ENCODE measurements at regions not wholly inside any gene's neighbourhood (a gene's known extent, or its start where the extent isn't known, plus 50 kb on each side); places are given as distances from the start of the nearest gene placed in this dataset.
A peak's percentile ranks its signal among the peaks of the same experiment; 100 is the strongest.
"Not testable (repeated sequence)": the region's sequence is repeated elsewhere in the genome, so short reads cannot be mapped to it uniquely, and the experiment has no call there.

DNA sequence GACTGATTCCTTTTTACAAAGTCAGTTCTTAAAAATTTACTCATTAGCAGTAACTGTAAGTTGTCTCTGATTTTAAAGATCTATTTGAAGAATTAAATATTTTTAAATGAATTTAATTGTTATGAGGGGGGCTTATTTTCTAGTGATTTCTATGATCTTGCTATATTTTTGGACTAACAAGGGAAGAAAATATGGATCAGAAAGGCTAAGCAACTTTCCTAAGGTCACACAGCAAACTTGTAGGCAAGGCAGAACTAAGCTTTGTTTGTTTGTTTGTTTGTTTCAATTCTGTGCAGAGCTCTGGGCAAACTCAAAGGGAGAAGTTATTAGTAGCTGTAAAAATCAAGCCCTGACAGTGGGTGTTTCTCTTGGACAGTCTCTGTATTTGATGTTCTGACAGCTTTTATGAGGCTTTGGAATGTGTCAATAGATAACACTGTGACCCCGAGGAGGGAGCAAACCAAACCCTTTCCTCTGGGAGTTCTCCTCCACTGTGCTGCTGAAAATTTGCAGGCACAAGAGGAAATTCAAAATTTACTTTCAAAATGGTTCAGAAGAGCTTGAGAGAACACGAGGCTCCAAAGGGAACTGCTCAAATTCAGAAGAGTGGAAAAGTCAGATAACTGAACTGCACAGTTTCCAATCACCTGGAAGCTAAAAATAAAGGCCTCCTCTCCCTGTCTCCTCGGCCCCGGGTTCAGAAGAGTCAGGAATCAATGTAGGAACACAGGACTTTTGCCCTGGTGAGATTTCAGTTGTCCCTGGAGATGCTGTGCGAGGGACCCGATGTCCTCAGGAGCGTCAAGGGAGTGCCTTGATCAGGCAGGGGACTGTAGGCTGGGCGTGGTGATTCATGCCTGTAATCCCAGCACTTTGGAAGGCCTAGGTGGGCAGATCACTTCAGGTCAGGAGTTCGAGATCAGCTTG is 325.7 kb downstream of the GATA3 start:
- DNase-seq (ENCODE audit: low spot score), result peak; percentile 50

DNA sequence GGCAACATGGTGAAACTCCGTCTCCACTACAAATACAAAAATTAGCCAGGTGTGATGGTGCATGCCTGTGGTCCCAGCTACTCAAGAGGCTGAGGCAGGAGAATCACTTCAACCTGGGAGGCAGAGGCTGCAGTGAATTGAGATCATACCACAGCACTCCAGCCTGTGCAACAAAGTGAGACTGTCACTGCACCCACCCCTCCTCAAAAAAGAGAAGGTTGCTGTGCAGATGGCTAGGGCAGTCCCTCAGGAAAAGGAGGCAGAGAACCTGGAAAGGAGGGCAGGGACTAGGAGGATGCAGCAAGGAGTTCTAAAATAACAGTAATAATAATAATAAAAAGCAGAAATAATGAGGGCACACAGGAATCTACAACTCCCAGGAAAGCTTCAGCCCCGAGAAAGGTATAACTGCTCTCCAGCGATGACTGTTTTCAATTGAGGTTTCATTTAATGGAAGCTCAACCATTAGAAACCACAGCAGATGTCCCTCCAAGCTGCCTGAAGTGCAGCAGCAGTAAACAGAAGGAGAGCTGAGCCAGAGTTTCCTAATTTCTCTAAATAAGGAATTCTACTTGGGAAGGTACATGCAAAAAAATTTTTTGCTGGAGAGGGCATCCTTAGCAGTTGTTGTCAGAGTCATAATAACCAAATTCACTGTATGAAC is 326.5 kb downstream of the GATA3 start:
- no peak for DNase-seq (ENCODE audit: low spot score)

DNA sequence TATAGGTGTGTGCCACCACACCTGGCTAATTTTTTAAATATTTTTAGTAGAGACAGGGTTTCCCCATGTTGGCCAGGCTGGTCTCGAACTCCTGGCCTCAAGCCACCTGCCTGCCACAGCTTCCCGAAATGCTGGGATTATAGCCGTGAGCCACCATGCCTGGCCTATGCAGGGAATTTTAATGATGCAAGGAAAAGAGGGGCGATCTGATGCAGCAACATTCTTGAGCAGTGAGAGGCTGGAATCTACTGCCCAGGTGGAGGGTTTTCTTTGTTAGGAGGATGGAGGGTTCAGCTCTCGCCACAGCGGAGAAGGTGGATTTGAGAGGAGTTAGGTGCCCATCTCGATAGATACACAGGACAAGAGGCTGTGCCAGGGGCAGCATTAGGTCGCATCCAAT is 332.3 kb downstream of the GATA3 start:
- no peak for DNase-seq (ENCODE audit: low spot score)

DNA sequence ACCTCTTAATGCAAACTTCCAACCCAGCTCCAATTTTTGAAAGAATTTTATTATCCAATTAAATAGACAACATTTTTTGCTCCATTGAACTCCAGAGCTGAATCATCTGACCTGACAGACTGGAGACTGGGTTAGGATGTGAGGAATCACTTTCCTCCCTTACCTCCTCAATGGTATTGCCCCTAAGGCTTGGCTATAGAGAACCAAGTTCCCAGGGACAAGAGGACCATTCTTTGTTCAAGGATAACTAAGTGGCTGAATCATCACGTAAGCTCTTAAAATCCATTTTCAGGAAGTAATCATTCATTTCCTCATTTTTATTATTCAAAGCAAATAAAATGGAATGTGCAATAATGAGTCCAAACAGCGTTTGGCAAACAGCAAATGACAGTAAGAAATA is 335.1 kb downstream of the GATA3 start:
- DNase-seq (ENCODE audit: low spot score), result no peak

DNA sequence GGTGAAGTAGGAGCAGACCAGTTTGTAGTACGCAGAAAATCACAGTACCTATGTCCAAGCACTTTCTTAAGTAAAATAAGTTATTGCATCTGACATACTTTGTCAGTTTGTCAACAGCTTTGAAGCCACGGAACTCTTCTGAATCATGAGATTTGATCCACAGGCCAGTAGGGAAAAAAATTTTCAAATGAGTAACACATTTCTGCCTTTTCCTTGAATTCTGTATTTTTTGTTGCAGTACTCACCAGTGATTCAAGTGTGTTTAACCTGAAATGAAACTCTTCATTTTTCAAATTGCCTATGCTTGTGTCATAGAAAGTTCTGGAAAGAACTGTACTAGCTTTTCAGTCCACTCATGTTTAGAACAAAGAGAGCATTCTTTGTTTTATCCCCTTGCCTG is 337.7 kb downstream of the GATA3 start:
- peak; percentile 28 for DNase-seq (ENCODE audit: low spot score)

DNA sequence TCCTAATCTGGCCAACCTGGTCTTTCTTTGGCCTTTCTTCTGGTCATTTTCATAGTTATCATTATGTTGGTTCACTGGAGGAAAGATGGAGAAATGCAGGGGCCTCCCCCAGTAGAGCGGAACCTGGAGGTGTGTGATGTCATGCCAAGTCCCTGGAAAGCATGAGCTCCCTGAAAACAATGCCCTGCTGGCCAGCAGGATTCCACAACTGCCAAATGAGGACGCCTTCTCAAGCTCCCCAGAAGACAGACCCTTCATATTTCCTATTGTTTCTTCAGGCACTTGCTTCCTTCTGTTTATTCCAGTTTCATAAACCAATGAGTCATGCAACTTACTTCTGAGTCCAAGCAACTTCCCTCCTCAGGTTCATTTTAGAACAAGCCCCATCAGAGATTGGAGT is 339.0 kb downstream of the GATA3 start:
- DNase-seq (ENCODE audit: low spot score), result no peak

DNA sequence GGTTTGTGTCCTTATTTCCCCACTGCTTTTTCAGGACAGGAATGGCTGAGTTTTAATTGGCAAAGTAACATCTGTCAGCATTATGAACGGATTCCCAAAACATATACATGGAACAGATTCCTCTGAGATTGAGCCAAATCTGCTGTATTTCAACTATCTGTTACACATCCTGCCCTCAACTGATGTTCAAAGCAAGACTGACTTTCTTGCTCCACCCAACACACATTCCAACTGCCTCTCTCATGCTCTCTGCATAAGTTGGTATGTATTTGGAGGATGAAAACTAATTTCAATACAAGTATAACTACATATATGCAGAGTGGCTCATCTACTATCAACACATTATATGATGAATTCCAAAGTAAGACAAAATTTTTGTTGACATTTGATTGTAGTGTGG is 342.2 kb downstream of the GATA3 start:
- DNase-seq (ENCODE audit: low spot score), result peak; percentile 88

DNA sequence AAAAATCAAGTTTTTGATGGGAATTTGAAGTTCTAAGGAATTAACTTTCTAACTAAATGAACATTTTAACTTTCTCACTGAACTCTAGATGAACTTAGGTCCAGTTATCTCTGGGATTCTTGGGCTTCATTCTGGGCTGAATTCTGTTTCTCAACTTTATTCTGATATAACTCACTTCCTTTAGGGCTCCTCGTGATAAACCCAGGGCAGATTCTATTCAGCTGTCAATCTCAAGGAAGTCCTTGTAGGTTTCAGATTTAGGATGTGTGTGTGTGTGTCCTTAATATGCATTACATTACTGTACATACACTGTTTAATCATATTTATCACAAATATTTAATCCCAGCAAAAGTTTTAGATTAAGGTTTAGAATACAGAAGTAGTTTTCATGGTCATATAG is 344.3 kb downstream of the GATA3 start:
- no peak for DNase-seq (ENCODE audit: low spot score)

DNA sequence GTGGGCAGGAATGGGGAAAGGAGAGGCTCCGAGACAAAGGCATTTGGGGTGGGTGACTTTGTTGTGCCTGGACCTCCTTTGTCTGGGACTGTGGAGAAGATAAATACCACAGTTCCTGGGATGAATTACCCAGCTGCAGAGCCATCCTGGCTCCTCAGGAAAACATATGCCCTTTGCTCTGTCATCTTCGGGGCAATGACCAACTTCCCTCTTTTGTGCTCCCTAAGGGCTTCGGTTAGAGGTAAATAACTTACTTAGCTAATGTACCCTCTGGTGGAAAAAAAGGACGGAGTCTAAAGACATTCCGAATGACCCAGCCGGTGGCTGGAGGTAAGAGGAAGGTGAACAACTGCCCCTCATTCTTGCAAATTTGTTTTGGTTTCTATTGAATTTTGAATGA is 345.7 kb downstream of the GATA3 start:
- DNase-seq (ENCODE audit: low spot score), result no peak

DNA sequence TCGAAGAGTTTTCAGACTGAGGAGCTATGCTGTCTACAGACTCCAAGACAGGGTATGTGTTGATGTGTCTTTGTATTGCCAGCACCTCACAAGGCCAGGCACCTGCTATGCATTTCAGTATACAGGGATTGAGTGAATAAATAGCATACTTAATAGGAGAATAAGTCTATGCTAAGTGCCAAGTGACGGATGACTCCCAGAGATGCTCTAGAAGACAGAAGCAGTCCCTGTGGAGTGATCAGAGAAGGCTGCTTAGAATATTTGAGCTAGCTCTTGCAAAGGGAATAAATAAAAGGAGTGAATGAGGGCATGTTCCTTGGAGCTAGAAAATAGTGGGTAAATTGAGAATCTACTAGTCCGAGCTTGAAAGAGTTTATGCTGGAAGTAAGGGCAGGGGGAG is 346.4 kb downstream of the GATA3 start:
- no peak for DNase-seq (ENCODE audit: low spot score)

DNA sequence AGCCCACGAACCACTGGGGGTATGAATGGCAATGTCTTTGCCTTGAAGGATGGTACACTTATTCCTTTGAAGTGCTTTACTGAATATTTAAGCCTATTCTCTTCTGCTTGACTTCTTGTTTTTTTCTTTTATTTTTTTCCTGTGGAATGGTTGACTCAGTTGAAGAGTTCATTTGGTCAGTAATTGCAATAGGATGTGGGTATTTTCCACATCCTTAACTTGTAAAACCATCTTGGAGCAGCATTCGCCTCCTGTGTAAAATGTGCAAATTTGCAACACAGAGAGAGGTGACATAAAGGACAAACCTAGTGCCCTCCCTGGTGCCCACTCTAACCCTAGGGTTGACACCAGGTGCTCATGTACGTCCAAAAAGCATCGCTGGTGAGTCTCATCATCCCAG is 347.0 kb downstream of the GATA3 start:
- no peak for DNase-seq (ENCODE audit: low spot score)

DNA sequence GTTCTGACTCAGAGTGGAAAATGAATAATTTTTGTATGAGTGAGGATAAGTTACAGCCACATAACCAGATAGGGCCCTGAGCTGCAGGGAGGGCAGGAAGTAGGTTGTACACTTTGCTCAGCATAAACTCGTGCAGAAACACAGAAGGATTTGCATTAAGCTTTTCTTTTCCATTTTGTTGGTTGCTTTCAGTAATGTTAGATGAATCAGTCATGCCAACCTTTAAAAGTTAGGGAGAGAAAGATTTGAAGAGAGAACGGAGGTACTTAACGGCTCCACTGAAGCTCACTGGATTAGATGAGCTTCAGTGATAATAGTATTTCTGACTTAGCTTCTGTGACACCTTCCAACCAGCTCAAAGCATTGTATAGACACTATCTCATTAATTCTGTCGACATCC is 348.1 kb downstream of the GATA3 start:
- DNase-seq (ENCODE audit: low spot score), result peak; percentile 58

DNA sequence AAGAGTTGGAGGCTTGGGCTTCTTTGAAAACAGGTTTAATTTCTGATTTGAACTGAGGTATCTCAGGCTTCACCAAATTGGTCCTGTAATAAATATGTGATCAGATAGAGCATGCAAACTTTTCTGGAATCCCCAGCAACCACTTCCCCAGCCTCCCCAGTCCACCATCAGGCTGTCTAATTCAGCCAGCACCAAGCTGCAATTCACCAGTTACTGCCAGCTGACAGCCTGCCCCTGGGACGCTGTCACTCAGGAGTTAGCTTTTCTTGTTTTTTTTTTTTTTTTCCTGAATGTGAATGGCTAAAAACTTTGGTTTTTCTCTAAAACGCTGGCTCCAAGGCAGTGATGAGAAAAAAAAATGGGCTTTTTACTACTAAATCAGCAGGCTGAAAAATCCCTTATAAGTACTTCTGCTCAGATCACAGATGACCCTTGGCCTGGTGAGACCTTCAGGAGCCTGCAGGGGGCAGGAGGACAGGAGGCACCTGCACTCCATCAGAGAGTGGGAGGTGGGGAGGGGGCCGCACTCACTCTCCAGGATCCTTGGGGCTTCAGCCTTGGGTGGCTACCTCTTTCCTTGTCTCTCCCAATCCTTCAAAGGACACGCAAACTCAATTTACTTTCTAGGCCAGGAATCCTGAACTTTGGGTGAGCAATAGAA is 349.4 kb downstream of the GATA3 start:
- DNase-seq (ENCODE audit: low spot score), result no peak

DNA sequence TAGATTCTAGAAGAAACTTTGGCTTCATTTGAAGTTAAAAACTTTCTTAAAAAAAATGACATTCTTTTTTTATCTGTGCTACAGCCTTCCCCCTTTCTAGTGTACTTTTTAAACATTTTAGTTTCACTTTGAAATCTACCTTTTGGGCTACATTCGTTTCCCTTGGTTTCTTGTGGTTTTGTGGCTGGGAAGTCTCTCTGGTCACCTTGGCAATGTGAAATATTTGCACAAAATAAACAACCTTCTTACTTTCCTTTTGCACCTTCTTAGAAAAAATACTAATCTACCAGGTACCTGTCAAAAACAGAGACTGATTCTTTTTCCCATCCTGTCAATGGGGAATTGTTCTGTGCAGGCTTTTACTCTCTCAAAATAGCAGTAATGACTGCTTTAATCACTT is 350.2 kb downstream of the GATA3 start:
- DNase-seq (ENCODE audit: low spot score), result no peak

DNA sequence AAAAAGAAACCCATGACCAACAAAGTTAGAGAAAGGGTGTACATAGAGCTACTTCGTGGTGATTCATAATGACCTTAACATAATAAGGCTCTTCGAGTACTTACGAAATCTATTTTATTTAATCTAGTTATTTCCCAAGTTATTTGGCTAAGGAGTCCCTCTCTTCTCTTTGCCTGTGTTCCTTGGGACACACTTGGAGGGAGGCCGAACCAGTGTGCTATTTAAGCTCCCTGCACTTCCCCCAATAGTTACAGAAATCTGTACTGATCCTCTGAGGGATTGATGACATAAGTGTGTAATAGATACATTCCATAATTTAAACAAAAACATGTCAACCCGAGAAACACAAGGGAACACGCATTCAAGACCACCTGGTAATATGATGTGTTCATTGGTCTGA is 351.1 kb downstream of the GATA3 start:
- DNase-seq (ENCODE audit: low spot score), result no peak

DNA sequence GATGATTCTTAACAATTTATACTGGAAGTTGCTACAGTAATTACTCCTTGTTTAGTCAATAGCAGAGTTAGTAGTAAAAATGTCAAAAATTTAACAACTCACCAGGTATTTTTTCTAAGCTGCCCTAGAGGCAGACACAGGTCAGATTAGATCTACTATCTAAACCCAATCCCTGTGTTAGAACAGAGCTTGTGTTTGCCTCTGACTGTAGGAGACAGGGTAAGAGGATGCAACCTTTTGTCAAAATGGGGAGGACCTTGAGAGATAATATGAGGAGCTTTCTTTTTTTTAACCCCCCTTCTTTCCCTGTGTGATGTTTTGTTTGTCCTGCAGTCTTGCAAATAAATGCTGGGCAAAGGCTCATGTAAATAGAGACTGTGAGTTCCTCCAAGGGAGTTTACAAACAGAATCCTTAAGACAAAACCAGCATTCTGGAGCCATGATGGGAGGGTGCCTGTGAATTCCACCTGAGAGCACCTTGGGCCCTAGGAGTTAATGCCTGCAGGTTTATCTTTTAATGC is 353.1 kb downstream of the GATA3 start:
- DNase-seq (ENCODE audit: low spot score), result peak; percentile 28

DNA sequence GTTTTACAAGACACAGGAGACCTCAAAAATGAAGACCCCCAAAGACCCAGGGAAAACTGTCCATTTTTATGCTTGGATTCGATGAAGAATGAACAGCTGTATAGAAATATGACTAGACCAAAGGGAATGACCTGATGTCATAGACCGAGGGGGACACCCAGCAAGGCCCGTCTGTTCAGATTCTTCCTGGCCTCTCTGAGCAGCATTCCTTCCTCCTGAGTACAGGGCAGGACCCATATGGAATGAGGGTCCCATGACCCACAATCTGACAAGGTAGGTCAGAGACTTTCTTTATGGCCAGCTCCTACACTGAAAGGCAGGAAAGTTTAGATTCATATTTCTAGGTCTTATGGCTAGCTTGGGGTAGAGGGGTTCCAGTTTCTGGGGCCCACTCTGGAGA is 356.0 kb downstream of the GATA3 start:
- no peak for DNase-seq (ENCODE audit: low spot score)

DNA sequence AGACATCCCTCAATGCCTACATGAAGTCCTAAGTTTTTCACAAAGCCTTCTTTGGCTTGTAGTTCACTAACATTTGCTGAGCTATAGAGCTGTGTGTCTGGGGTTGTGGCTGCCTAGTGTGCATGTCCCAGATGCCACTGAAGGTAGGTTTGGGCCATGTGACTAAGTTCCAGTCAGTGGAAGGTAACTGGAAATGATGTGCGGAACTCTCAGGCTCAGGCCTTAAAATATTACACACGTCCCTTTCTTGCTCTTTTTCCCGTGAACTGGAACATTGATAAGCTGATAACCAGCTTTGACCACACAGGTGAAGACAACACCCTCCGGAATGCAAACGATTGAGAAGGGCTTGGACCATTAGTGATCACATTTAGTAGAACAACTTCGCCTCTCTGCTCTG is 358.1 kb downstream of the GATA3 start:
- DNase-seq (ENCODE audit: low spot score), result no peak

DNA sequence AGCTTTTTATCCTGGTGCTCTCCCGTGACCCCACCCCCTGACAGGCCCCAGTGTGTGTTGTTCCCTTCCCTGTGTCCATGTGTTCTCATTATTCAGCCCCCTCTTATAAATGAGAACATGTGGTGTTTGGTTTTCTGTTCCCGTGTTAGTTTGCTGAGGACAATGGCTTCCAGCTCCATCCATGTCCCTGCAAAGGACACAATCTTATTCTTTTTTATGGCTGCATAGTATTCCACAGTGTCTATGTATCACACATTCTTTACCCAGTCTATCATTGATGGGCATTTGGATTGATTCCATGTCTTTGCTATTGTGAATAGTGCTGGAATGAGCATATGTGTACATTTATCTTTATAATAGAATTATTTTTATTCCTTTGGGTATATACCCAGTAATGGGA is 360.5 kb downstream of the GATA3 start:
- not testable (repeated sequence) for DNase-seq (ENCODE audit: low spot score)

DNA sequence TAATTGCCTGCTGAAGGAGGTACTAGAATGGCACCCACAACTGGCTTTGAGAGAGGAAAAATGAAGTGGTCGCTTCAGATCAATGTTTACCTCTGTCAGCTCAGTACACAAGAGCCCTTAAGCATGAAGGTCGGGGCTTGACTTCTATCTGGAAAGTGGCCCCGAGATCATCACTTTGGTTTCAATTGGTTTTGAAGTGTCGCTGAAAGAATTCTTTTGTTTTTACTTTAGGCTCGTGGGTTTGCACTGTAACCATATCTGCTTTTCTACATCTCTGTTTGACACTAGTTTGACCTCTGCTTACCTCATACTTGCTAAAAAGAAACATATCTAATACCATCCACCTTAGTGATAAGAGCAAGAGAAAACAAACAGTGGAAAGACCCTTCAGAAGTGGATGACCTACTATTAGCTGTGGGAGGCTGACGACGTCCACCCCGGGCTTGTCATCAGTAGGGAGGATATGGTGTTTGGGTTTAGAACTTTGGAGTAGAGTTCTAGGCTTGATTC is 361.8 kb downstream of the GATA3 start:
- no peak for DNase-seq (ENCODE audit: low spot score)

DNA sequence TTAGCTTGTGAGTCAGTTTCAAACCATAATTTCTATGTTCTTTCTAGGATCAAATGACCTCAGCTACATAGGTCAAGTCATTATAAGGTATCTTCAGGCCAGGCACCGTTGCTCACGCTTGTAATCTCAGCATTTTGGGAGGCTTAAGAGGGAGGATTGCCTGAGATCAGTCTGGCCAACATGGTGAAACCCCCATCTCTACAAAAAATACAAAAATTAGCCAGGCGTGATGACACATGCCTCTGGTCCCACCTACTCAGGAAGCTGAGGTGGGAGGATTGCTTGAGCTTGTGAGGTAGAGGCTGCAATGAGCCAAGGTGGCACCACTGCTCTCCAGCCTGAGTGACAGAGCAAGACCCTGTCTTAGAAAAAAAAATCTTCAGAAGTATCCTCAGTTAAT is 362.3 kb downstream of the GATA3 start:
- DNase-seq (ENCODE audit: low spot score), result no peak

DNA sequence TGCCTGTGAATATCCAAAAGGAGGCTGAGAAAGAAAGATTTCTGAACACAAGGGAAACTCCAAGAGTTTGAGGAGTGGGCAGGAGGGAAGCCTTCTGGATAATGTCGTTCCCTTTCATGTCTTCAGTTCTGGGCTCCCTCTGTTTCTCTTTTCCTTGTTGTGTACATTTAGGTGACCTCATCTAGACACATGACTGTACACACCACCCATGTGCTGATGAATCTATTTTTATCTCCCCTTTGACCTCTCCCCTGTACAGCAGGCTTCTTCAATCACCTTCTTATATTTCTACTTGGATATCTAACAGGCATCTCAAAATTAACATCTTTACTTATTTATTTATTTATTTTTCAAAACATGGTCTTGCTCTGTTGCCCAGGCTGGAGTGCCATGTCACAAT is 363.1 kb downstream of the GATA3 start:
- no peak for DNase-seq (ENCODE audit: low spot score)
